Superior temporal gyrus (tissue), 1 donor: ENCODE measurements at regions not wholly inside any gene's neighbourhood (a gene's known extent, or its start where the extent isn't known, plus 50 kb on each side); places are given as distances from the start of the nearest gene placed in this dataset.
A peak's percentile ranks its signal among the peaks of the same experiment; 100 is the strongest.
"Not testable (repeated sequence)": the region's sequence is repeated elsewhere in the genome, so short reads cannot be mapped to it uniquely, and the experiment has no call there.

Experiments used
- DNase-seq: peaks from one replicate; pipeline ENCODE4 v3.0.0-alpha.2; 2016; ENCODE audit errors: extremely low spot score

DNA sequence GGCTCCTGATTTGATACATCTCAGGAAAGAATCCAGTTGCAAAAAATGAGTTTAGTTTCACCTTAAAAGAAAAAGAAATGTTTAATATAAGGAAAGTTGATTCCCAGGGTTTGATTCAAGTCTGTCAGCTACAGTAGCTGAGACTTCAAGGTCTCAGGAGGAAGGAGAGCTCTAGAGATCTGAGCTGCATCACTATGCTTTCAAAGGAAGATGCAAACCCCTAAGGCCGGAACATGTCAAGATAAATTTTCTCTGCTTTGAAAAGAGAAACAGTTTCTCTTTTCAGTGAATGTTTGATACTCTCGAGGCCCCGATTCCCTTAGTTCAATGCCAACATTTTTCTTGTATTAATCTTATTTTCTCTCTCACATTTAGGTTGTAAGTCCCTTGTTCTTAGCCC is 128.6 kb downstream of the RGPD3 start:
- no peak for DNase-seq

DNA sequence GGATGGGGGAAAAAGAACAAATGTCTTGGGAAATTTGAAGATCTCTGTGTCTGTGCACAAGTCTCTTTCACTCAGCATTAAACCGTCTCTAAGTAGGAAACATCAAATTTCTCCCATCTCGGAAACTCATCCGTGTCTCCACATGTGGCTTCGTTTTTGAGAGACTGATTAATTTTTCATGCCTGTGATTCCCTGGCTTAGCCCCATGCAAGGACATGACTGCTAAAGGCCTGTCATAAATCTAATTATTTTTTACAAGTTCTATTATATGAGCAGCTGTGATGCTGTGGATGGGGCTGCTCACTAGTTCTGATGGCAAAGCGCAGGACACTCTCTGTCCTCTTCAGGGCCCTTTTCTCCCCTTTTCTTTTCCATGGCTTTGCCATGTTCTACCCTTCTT is 129.1 kb downstream of the RGPD3 start:
- no peak for DNase-seq

DNA sequence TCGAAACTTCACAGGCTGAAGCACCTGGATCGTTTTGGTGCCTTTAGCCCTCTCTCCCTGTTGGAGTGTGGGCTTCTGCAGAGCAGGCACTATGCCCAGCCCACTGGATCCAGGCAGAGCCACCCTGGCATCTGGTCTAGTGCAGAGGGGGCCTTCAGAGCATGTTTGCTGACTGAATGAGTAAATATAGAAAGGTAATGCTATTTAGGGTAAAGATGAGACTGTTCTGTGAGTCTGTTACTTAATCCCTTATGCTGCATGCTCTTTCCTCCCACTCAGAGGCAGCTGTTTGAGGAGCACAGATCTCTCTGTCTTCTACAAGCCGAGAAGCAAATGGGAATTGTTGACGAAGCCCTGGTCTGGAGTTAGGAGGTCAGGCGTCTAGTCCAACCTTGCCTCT is 130.2 kb downstream of the RGPD3 start:
- DNase-seq: peak; percentile 47

DNA sequence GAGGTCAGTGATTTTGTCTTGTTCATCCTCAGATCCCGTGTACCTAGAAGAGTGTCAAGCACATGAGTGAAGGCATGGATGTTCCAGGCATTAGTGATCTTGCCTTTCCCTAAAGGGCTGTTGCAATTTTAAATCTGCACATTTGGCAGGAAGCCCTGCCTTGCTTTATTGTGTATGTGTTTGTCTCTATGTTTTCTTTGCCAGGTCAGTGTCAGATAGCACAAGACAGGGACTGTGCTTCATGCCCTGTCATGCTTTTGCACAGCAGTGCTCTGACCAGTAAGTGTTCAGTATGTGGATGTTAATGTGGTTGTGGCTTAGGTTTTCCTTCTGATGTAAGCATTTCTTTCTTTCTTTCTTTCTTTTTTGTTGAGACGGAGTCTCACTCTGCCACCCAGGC is 131.5 kb downstream of the RGPD3 start:
- DNase-seq: no peak

DNA sequence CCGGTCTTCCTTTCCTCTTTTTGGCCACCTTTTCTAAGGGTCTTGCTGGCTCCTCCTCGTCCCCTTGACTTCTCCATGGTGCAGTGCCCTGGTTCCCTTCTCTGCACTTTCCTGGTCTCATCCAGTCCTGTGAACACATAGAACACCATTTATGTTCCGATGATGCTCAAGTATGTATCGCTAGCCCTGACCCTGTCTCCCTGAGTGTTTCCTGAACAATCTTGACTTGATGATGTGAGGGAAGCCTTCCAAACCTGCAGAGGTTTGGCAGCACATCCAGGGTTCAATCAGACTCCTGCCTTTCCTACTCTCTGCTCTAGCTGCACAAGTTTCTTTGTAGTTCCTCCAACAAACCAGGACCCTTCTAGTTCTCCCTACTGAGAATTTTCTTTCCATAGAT is 132.1 kb downstream of the RGPD3 start:
- no peak for DNase-seq

DNA sequence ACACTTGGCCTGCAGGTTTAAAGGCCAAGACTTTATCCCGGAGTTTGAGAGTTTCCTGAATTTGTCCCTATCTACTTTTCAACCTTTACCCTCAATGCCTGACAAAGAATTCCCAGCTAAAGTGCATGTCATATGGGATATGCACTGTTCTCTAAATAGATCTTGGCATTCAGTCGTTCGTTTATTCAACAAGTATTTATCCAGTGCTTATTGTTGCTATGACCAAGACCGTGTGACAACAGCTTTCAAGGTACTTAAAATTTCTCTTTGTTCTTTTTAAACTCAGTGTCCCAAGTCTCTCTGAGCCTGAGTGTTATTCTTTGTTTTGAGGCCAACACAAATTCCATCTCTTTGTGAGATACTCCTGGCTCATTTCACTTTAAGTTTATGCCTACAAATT is 133.4 kb downstream of the RGPD3 start:
- DNase-seq: no peak

DNA sequence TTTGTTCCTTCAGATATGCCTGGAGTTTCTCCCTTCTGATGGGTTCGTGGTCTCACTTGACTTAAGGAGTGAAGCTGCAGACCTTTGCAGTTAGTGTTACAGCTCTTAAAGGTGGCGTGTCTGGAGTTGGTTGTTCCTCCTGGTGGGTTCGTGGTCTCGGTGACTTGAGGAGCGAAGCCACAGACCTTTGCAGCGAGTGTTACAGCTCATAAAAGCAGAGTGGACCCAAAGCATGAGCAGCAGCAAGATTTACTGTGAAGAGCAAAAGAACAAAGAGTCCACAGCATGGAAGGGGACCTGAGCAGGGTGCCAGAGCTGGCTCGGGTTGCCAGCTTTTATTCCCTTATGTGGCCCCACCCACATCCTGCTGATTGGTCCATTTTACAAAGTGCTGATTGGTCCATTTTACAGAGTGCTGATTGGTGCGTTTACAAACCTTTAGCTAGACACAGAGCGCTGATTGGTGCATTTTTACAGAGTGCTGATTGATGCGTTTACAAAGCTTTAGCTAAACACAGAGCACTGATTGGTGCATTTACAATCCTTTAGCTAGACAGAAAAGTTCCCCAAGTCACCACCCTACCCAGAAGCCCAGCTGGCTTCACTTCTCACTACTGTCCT is 134.8 kb downstream of the RGPD3 start:
- not testable (repeated sequence) for DNase-seq

DNA sequence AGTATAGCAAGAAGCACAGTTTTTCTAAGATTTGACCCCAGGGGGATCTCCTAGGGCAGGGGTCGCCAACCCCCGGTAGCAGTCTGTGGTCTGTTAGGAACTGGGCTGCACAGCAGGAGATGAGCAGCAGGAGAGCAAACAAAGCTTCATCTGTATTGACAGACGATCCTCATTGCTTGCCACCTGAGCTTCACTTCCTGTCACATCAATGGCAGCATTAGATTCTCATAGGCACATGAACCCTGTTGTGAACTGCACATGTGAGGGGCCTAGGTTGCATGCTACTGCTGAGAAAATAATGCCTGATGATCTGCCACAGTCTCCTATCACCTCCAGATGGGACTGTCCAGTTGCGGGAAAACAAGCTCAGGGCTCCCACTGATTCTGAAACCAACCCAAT is 136.2 kb downstream of the RGPD3 start:
- DNase-seq: no peak

DNA sequence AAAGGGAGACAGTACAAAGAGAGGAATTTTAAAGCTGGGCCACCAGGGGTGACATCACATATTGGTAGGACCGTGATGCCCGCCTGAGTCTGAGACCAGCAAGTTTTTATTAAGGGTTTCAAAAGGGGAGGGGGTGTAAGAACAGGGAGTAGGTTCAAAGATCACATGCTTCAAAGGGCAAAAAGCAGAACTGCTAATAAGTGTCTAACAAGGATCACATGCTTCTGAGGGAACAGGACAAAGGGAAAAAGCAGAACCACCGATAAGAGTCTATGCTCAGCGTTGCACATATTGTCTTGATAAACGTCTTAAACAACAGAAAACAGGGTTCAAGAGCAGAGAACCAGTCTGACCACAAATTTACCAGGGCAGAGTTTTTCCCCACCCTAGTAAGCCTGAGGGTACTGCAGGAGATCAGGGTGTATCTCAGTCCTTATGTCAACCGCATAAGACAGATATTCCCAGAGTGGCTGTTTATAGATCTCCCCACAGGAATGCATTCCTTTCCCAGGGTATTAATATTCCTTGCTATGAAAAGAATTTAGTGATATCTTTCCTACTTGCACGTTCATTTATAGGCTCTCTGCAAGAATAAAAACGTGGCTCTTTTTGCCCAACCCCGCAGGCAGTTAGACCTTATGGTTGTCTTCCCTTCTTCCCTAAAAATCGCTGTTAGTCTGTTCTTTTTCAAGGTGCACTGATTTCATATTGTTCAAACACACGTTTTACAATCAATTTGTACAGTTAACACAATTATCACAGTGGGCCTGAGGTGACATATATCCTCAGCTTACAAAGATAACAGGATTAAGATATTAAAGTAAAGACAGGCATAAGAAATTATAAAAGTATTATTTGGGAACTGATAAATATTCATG is 136.5 kb upstream of the UXS1 start:
- not testable (repeated sequence) for DNase-seq

DNA sequence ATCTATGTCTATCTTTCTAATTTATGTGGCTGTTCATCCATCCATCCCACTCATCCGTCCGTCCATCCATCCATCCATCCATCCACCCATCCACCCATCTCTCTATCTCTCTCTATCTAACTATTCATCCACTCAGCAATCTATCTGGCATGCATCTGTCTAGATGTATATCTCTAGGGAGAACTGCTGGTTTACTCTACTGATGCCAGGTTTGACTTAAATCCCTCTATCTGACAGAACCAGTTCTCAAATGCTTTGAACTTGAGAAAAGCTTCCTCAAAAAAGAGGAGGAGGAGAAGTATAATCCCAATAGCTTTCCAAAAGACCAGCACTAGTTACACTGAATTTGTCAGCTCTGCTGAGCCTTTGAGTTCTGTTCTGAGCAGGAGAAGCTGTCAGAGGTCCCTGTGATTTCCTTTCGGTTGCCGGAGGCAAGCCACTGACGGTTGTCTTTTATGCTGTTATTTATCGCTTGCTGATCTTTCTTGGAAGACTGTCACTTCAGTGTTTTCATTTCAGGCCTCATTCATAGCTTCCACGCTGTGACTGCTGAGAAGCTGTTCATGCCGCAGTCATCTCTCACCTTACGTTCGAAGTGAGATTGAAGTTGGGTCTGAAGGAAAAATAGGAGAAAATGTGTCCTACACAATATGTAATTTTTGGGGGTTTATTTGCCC is 129.4 kb upstream of the UXS1 start:
- DNase-seq: no peak

DNA sequence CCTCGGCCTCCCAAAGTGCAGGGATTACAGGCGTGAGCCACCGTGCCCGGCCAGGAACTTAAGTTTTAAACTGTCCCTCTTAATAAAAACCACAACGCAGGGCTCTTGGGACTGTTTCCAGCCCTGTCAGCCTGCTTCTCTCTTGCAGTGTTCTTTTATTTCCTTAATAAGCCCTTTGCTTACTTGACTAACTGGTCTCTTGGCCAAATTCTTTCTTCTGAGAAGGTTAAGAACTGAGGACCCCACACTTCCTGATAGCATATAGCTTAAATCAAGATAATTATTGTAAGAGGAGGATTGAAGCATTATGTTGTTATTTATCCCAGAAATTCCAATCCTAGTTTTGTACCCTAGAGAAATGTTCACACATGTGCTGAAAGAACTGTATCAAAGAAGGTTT is 128.2 kb upstream of the UXS1 start:
- no peak for DNase-seq

DNA sequence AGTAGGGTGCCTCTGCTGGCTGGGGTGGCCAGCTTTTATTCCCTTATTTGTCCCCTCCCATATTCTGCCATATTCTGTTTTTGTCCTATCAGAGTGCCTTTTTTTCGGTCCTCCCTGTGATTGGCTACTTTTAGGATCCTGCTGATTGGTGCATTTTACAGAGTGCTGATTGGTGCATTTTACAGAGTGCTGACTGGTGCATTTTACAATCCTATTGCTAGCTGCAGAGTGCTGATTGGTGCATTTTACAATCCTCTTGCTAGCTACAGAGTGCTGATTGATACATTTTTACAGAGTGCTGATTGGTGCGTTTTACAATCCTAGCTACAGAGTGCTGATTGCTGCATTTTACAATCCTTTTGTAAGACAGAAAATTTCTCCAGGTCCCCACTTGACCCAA is 126.3 kb upstream of the UXS1 start:
- not testable (repeated sequence) for DNase-seq

DNA sequence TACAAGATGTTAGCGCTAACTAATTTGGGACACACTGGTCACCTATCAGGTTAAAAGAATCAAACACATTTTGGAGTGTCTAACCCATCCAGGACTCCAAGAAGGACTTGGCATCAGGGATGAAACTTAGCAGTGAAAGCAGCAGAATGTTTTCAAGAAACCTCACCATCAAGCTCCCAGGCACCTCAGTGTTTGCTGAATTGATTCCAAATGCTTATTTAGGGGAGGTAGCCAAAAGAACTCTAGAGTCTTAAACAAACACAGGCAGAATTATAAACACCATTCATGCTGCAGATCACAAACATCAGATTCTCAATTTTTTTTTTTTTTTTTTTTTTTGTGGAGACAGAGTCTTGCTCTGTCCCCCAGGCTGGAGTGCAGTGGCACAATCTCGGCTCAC is 122.8 kb upstream of the UXS1 start:
- DNase-seq: no peak

DNA sequence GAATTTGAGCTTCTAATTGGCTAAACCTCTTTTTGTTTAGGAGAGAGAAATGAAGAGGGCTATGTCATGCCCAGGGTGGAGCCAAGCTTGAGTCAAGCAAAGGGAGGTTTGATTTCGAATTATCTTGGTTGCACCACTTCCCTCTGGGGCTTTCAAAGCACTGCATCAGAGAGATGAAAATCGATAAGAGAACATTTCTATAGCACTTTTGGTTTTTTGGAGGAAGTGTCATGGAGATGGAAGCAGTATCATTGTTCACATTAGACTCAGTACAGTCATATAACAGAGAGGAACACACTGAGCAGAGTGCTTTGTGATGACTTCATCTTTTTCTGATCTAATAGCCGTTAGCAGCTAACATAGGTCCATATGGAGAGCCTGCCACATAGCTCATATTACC is 120.3 kb upstream of the UXS1 start:
- no peak for DNase-seq

DNA sequence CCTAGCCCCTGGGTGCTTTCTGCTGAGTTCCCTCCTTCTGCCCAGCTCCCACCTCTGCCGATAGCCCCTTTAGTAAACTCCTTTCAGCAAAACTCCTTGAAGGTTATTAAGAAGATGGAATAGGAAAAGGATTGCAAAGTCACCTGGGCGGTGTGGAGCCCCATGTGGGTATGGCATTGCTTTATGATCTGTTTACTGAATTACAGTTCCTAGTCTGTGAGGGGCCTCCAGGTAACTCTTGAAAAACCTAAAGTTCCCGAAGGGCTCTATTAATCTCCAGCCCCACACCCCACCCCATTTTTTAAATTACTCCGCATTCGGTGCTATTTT is 116.9 kb upstream of the UXS1 start:
- DNase-seq: no peak

DNA sequence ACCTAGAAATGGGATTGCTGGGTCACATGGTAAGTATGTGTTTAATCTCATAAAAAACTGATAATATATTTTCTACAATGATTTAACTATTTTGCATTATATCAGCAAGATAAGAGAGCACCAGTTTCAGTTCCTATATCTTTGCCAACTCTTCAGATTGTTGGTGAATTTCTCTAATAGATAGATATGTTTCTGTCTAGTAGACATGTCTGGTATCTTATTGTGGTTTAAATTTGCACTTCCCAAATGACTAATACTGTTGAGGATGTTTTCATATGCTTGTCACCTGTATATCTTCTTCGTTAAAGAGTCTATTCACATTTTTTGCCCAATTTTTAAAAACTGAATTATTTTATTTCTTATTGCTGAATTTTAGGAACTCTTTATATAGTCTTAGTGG is 113.8 kb upstream of the UXS1 start:
- DNase-seq: no peak

DNA sequence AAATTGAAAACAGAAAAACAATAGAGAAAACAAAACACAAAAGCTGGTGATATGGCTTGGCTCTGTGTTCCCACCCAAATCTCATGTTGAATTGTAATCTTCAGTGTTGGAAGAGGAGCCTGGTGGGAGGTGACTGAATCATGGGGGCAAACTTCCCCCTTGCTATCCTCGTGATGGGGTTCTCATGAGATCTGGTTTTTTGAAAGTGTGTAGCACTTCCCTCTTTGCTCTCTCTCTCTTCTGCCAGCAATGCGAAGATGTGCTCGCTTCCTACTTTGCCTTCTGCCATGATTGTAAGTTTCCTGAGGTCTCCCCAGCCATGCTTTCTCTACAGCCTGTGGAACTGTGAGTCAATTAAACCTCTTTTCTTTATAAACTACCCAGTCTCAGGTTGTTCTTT is 112.3 kb upstream of the UXS1 start:
- no peak for DNase-seq

DNA sequence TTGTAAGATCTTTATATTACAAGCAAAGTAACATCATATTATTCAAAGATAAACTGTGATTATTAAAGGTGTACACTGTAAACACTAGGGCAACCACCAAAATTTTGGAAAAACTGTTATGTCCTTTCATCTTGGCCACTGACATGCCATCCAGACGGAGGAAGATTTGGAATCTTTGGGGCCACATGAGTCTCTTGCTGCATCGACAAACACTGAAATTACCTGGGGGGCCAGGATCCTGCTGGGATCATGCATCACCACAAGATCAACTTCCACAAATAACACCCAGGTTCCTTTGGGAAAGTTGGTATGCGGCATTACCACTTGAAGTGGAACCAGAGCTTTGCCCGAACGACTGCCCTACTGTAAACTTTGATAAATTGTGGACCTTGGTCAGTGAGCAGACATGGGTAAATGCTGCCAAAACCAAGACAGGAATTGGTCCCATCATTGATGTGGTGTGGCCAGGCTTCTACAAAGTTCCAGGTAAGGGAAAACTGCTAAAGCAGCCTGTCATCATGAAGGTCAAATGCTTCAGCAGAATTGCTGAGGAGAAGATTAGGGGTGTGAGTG is 110.6 kb upstream of the UXS1 start:
- no peak for DNase-seq

DNA sequence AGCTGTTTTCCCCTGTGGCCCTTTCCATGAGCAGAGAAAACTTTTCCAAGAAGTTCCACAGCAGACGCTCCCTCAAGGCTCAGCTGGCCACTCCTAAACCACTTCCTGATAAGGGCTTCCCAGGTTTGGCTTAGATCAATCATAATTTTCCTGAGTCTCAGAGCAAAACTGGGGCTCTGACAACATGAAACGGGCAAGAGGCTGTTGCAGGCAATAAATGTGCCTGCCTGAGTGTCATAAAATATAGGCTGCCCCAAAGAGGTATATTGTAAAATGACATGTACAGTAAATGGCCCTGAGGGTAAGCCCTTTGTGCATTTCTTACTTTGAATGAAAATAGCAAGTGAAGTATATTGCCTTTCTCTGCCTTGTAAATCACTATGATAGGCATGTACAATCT is 105.6 kb upstream of the UXS1 start:
- no peak for DNase-seq

DNA sequence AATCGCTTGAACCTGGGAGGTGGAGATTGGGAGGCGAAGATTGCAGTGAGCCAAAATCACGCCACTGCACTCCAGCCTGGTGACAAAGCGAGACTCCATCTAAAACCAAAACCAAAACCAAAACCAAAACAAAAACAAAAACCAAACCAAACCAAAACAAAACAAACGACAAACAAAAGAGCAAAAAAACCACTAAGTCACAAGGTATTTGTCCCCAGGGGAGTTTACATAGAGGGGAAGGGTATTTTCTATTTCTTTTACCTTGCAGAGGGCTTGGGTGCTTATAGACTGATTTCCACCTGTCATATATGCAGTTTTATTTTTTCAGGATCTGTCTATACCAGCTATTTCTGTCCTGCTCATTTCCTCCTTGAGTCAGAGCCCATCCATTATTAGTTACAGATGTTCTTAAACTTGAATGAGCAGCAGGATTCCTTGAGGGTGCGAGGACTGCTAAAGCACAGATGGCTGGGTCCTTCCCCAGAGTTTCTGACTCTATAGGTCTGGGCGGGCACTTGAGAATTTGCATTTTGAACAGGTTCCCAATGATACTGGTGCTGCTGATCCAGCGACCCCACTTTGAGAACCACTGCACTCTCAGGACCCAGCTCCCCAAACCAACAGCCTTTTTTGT is 102.2 kb upstream of the UXS1 start:
- no peak for DNase-seq

DNA sequence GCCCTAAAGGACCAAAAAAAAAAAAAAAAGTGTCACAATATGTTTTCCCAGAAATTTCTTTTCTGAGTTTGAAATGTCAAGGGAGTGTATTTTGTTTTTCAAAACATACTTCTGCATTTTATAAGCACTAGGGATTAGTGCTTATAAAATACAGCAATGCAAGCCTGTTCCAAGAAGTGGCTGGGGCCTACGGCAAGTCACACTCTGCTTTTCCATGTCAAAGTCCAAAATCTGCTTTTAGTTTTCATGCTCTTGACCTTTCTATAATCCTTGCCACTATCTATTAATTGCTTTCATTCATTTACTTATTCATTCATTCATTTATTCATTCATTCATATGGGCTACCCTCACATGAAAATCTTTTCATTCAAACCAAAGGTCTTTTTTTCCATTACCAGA is 100.1 kb upstream of the UXS1 start:
- no peak for DNase-seq

DNA sequence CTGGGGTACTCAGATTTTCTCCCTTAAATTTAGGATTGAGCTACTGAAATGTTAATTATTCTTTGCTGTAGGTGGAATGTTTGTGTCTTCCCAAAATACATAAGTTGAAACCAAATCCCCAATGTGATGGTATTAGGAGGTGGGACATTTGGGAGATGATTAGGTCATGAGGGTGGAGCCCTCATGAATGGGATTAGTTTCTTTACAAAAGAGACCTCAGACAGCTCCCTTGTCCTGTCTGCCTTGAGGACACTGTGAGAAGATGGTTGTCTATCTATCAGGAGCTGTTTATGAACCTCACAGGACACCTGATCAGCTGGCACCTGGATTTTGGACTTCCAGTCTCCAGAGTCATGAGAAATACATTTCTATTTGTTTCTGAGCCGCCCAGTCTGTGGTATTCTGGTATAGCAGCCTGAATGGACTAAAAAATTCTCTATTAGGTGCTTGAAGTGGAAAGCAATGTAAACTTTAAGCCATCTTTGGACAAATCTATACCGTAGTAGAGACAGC is 99.2 kb upstream of the UXS1 start:
- DNase-seq: no peak
